ENCODE measurements at regions not wholly inside any gene's neighbourhood (a gene's known extent, or its start where the extent isn't known, plus 50 kb on each side); places are given as distances from the start of the nearest gene placed in this dataset.

- intact Hi-C loops (cut with DNase I), result no loop called here
Observed at GRCh38 chr9:108694170-108694569, 161.6 kb downstream of the ACTL7B start.

DNA sequence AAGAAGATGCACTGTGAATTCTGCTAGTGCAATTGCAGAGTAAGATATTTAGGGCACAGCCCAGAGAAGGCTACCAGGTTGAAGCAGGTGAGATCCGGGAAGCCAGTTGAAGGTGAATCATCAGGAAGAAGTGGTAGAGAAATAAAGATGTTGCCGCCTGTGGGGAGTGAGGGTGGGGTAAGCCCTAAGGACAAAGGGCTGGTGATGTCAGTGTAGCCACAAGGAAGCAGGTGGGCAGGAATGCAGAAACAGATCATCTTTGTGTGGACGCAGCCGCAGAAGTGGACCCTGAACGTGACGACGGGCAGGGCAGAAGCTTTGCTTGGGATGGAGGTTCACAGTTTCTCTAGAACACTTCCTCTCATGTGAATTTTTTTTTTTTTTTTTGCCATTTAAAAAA is 164.2 kb downstream of the ACTL7B start:
- H3K27me3 ChIP-seq, result peaks cover 0 to 4% (median 0%) of the 10 kb centered on the region in 7 donors
- ATAC-seq (no peak), DNase-seq (no peak)
- H3K27ac ChIP-seq, result no peak overlapping the region
- no peak overlapping the region for H3K4me3 ChIP-seq
- 88 to 90% methylated on average over 7 of the region's 7 CpGs for WGBS, 2 donors
- peaks cover 0 to 36% (median 7%) of the 10 kb centered on the region in 11 donors for H3K9me3 ChIP-seq
- no peaks in the 10 kb centered on the region for H3K4me1 ChIP-seq
- no peak for TF ChIP-seq CTCF (IDR thresholded peaks at IDR 0.05)
- H3K36me3 ChIP-seq, result no peaks in the 10 kb centered on the region
- intact Hi-C loops (cut with DNase I), result no loop called here

More at GRCh38 chr9:108694170-108694569, 161.6 kb downstream of the ACTL7B start:
- H3K36me3 ChIP-seq, result no peaks in the 10 kb centered on the region
- ATAC-seq (no peak), DNase-seq (no peak)
- H3K27ac ChIP-seq, result no peak overlapping the region
- H3K4me3 ChIP-seq, result no peak overlapping the region
- TF ChIP-seq CTCF (IDR thresholded peaks at IDR 0.05), result no peak
- H3K27me3 ChIP-seq, result peaks cover 0 to 4% (median 0%) of the 10 kb centered on the region in 7 donors
- WGBS, 2 donors, result 49 to 59% methylated on average over 5 of the region's 5 CpGs
- no peaks in the 10 kb centered on the region for H3K4me1 ChIP-seq
- peaks cover 0 to 31% (median 0%) of the 10 kb centered on the region in 11 donors for H3K9me3 ChIP-seq

DNA sequence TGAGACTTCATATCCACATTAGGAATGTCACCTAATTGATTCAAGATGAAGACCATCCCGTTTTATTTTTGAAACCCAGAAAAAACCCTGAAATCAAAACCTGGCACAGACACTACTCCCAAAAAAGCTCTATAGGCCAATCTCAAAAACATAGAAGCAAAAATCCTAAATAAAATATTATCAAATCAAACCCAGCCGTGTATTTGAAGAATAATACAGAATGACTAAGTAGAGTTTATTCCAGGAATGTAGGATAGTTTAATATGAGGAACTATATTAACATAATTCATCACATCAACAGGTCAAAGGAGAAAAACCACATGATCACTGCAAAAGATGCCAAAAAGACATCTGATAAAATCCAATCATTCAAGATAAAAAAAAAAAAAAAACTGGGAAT is 167.1 kb downstream of the ACTL7B start:
- no peak for DNase-seq
- no peak overlapping the region for H3K4me3 ChIP-seq
- H3K27me3 ChIP-seq, result no peaks in the 10 kb centered on the region
- no peaks in the 10 kb centered on the region for H3K36me3 ChIP-seq
- no peak overlapping the region for H3K27ac ChIP-seq
- ATAC-seq, result no peak
- H3K4me1 ChIP-seq, result no peaks in the 10 kb centered on the region
- WGBS, 2 donors, result 63 to 84% methylated on average over 2 of the region's 2 CpGs
- intact Hi-C loops (cut with DNase I), result no loop called here
- no peak for TF ChIP-seq CTCF (IDR thresholded peaks at IDR 0.05)
- peaks cover 0 to 30% (median 11%) of the 10 kb centered on the region in 11 donors for H3K9me3 ChIP-seq

DNA sequence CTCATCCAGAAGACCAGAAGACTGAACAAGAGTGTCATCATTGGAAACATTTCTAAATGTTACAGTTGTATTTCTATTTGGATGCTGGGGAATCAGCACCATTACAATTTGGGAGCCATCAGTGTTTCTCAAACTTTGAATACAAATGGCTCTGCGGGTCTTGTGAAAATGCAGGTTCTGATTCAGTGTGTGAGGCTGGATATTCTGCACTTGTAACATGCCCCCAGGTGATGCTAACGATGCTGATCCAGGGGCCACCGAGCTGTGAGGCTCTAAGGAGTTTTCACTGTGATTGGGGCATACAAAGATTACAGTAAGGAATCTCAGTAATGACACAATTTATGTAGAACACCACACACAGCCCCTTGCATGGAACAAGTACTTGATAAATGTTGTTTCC is 167.7 kb downstream of the ACTL7B start:
- no peak for TF ChIP-seq CTCF (IDR thresholded peaks at IDR 0.05)
- H3K4me3 ChIP-seq, result no peak overlapping the region
- 74 to 80% methylated on average over 3 of the region's 3 CpGs for WGBS, 2 donors
- no peak for ATAC-seq
- no peak for DNase-seq
- no peaks in the 10 kb centered on the region for H3K4me1 ChIP-seq
- H3K27me3 ChIP-seq, result no peaks in the 10 kb centered on the region
- H3K9me3 ChIP-seq, result peaks cover 0 to 30% (median 11%) of the 10 kb centered on the region in 11 donors
- H3K27ac ChIP-seq, result no peak overlapping the region
- H3K36me3 ChIP-seq, result no peaks in the 10 kb centered on the region
- intact Hi-C loops (cut with DNase I), result no loop called here

Measured in heart right ventricle (tissue), 16 donors.